ENCODE measurements at regions not wholly inside any gene's neighbourhood (a gene's known extent, or its start where the extent isn't known, plus 50 kb on each side); places are given as distances from the start of the nearest gene placed in this dataset.

GRCh38 chr12:32993404-32993803, 96.8 kb upstream of the PKP2 start:
- no peaks in the 10 kb centered on the region for H3K4me1 ChIP-seq
- CTCF ChIA-PET = interaction anchor here (0.7 kb wide), 1 partner anchor 1533 kb away, joined by 3 read pairs; no protein-coding TSS in a partner anchor
- POLR2A ChIA-PET = no interaction called here
- no peak for ATAC-seq
- no peak for FAIRE-seq
- no peak for DNase-seq (ENCODE audit: low read depth in 1 of 2, low spot score in 1 of 2)
- WGBS (ENCODE audit: missing lambda C conversion rate) = 4% methylated on average over 4 of the region's 4 CpGs
- H3K27ac ChIP-seq = no peak overlapping the region
- H3K9me3 ChIP-seq = no peaks in the 10 kb centered on the region
- TF ChIP-seq KDM1A (IDR thresholded peaks at IDR 0.05; ENCODE audit: low read depth) (no peak), SREBF2 (IDR thresholded peaks at IDR 0.05) (no peak), CEBPB (IDR thresholded peaks at IDR 0.05) (no peak), CBX8 (IDR thresholded peaks at IDR 0.05) (no peak), ESRRA (IDR thresholded peaks at IDR 0.05; ENCODE audit: borderline replicate concordance, low read length) (no peak), RNF2 (IDR thresholded peaks at IDR 0.05; ENCODE audit: borderline replicate concordance, low read depth) (no peak), HOXA7 (CRISPR knock-in tag; IDR thresholded peaks at IDR 0.05) (no peak)
- no peak overlapping the region for H3K4me2 ChIP-seq
- H3K4me3 ChIP-seq = no peak overlapping the region

GRCh38 chr12:32989705-32990104, 93.1 kb upstream of the PKP2 start:
- H3K4me3 ChIP-seq = no peak overlapping the region
- FAIRE-seq = no peak
- POLR2A ChIA-PET = no interaction called here
- CTCF ChIA-PET = interaction anchor here (1.1 kb wide), 1 partner anchor 44 kb away, joined by 3 read pairs; no protein-coding TSS in a partner anchor
- H3K9me3 ChIP-seq = no peaks in the 10 kb centered on the region
- ATAC-seq = no peak
- H3K27ac ChIP-seq = no peak overlapping the region
- TF ChIP-seq TFCP2L1 (CRISPR knock-in tag; IDR thresholded peaks at IDR 0.05) (no peak), REST (IDR thresholded peaks at IDR 0.05) (no peak), E2F6 (IDR thresholded peaks at IDR 0.05; ENCODE audit: borderline replicate concordance, low read depth) (no peak), MAX (IDR thresholded peaks at IDR 0.05) (no peak)
- H3K4me1 ChIP-seq = no peaks in the 10 kb centered on the region
- DNase-seq (ENCODE audit: low read depth in 1 of 2, low spot score in 1 of 2) = no peak
- H3K4me2 ChIP-seq = no peak overlapping the region

GRCh38 chr12:32988982-32989381, 92.4 kb upstream of the PKP2 start:
- Histone ChIP-seq H3K4me1 (no peaks in the 10 kb centered on the region), H3K9me3 (no peaks in the 10 kb centered on the region), H3K27ac (no peak overlapping the region), H3K4me3 (no peak overlapping the region), H3K4me2 (no peak overlapping the region)
- ChIA-PET POLR2A (no interaction called here), CTCF (no interaction called here)
- no peak for FAIRE-seq
- DNase-seq (ENCODE audit: low read depth in 1 of 2, low spot score in 1 of 2) = no peak
- WGBS (ENCODE audit: missing lambda C conversion rate) = 35% methylated on average over 4 of the region's 4 CpGs
- ATAC-seq = no peak
- TF ChIP-seq SMC3 (IDR thresholded peaks at IDR 0.05) (no peak), NR3C1 (IDR thresholded peaks at IDR 0.05) (no peak), HOXA7 (CRISPR knock-in tag; IDR thresholded peaks at IDR 0.05) (no peak), ESRRA (IDR thresholded peaks at IDR 0.05; ENCODE audit: borderline replicate concordance, low read length) (no peak), CTCF (IDR thresholded peaks at IDR 0.05) (no peak), RAD21 (conservative IDR thresholded peaks at IDR 0.05 in 1 of 2, IDR thresholded peaks at IDR 0.05 in 1 of 2) (no peak), KDM5A (IDR thresholded peaks at IDR 0.05) (no peak), PHF8 (IDR thresholded peaks at IDR 0.05; ENCODE audit: borderline replicate concordance, low read depth) (no peak), REST (IDR thresholded peaks at IDR 0.05) (no peak), EP300 (IDR thresholded peaks at IDR 0.05) (no peak), HDAC2 (IDR thresholded peaks at IDR 0.05) (no peak), ZC3H11A (IDR thresholded peaks at IDR 0.05) (no peak), BCL3 (IDR thresholded peaks at IDR 0.05) (no peak), KDM1A (IDR thresholded peaks at IDR 0.05; ENCODE audit: low read depth) (no peak), BHLHE40 (IDR thresholded peaks at IDR 0.05; ENCODE audit: low read depth, low read length) (no peak), JUN (IDR thresholded peaks at IDR 0.05) (no peak)
